ENCODE measurements at regions not wholly inside any gene's neighbourhood (a gene's known extent, or its start where the extent isn't known, plus 50 kb on each side); places are given as distances from the start of the nearest gene placed in this dataset.

GRCh38 chr6:22907085-22907484 is 337.7 kb downstream of the HDGFL1 start (continued):
- no peak for TF ChIP-seq IRF2 (CRISPR knock-in tag; IDR thresholded peaks at IDR 0.05; ENCODE audit: borderline replicate concordance, low read depth)
- no peak for TF ChIP-seq ETV6 (CRISPR knock-in tag; IDR thresholded peaks at IDR 0.05)
- TF ChIP-seq ZNF512 (CRISPR knock-in tag; IDR thresholded peaks at IDR 0.05; ENCODE audit: borderline replicate concordance) = no peak
- TF ChIP-seq PRDM15 (CRISPR knock-in tag; IDR thresholded peaks at IDR 0.05) = no peak

- TF ChIP-seq MLX (CRISPR knock-in tag; IDR thresholded peaks at IDR 0.05) (no peak), MYBL2 (CRISPR knock-in tag; IDR thresholded peaks at IDR 0.05) (no peak), ZNF219 (CRISPR knock-in tag; IDR thresholded peaks at IDR 0.05; ENCODE audit: borderline replicate concordance) (no peak), HMGA2 (CRISPR knock-in tag; IDR thresholded peaks at IDR 0.05) (no peak), ZNF281 (CRISPR knock-in tag; IDR thresholded peaks at IDR 0.05) (no peak), ZMAT4 (CRISPR knock-in tag; IDR thresholded peaks at IDR 0.05) (no peak)
- Mint-ChIP-seq H3K4me3 (no peak overlapping the region), H3K27me3 (ENCODE audit: low read depth) (no peaks in the 10 kb centered on the region; the same call in none of the 2 replicates), H3K27ac (no peak overlapping the region), H3K9me3 (peaks cover 9% of the 10 kb centered on the region), H3K4me1 (peaks cover 15% of the 10 kb centered on the region), H3K36me3 (no peaks in the 10 kb centered on the region)
- no peak for ATAC-seq
- ChIA-PET POLR2A (no interaction called here), CTCF (no interaction called here)
- DNase-seq (ENCODE audit: low spot score) = no peak
Measured at GRCh38 chr6:22910370-22910769, 341.0 kb downstream of the HDGFL1 start.

GRCh38 chr6:22913612-22914011 is 344.2 kb downstream of the HDGFL1 start:
- ChIA-PET CTCF (no interaction called here), POLR2A (no interaction called here)
- DNase-seq (ENCODE audit: low spot score) (no peak), ATAC-seq (no peak)
- H3K27me3 Mint-ChIP-seq (ENCODE audit: low read depth) = no peaks in the 10 kb centered on the region
- peaks cover 17% of the 10 kb centered on the region for H3K4me1 Mint-ChIP-seq
- H3K4me3 Mint-ChIP-seq = no peak overlapping the region
- H3K36me3 Mint-ChIP-seq = no peaks in the 10 kb centered on the region
- TF ChIP-seq ERG (CRISPR knock-in tag; IDR thresholded peaks at IDR 0.05) (no peak), OVOL2 (CRISPR knock-in tag; IDR thresholded peaks at IDR 0.05; ENCODE audit: borderline replicate concordance) (no peak), MYBL2 (CRISPR knock-in tag; IDR thresholded peaks at IDR 0.05) (no peak), ESRRA (CRISPR knock-in tag; IDR thresholded peaks at IDR 0.05; ENCODE audit: borderline replicate concordance) (no peak), ZNF232 (CRISPR knock-in tag; IDR thresholded peaks at IDR 0.05) (no peak)
- H3K9me3 Mint-ChIP-seq = peaks cover 12% of the 10 kb centered on the region
- H3K27ac Mint-ChIP-seq = no peak overlapping the region
